ENCODE measurements at regions not wholly inside any gene's neighbourhood (a gene's known extent, or its start where the extent isn't known, plus 50 kb on each side); places are given as distances from the start of the nearest gene placed in this dataset.

DNA sequence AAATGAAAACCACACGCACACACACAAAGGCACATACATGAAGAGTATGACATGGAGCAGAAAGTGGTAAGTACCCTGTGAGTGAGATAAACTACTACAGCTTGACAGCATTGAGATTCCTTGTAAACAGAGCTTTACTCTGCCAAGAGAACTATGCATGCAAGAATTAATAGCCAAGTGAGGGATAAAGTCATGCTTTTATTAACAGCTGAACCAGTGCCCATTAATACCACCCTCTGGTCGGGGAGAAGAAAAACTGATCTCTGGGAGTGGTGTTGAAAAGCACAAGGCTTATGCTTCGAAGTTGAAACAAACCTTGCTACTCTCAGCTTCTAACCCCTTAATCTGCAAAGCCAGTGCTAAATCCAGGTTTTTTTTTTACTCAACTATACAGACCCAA, 95.9 kb upstream of the C1QTNF7 start:
- TF ChIP-seq, protein P1, sequence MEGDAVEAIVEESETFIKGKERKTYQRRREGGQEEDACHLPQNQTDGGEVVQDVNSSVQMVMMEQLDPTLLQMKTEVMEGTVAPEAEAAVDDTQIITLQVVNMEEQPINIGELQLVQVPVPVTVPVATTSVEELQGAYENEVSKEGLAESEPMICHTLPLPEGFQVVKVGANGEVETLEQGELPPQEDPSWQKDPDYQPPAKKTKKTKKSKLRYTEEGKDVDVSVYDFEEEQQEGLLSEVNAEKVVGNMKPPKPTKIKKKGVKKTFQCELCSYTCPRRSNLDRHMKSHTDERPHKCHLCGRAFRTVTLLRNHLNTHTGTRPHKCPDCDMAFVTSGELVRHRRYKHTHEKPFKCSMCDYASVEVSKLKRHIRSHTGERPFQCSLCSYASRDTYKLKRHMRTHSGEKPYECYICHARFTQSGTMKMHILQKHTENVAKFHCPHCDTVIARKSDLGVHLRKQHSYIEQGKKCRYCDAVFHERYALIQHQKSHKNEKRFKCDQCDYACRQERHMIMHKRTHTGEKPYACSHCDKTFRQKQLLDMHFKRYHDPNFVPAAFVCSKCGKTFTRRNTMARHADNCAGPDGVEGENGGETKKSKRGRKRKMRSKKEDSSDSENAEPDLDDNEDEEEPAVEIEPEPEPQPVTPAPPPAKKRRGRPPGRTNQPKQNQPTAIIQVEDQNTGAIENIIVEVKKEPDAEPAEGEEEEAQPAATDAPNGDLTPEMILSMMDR (IDR thresholded peaks at IDR 0.05) = no peak
- no peak for TF ChIP-seq POLR2A (IDR thresholded peaks at IDR 0.05)
